Nephron progenitor cell (in vitro differentiated cells): ENCODE measurements at regions not wholly inside any gene's neighbourhood (a gene's known extent, or its start where the extent isn't known, plus 50 kb on each side); places are given as distances from the start of the nearest gene placed in this dataset.

ENCODE experiments used
- DNase-seq: peaks from one replicate; pipeline ENCODE4 v3.0.0; 2021
- H3K27ac Mint-ChIP-seq: 2 replicates; pipeline ENCODE4 v1.8.0; 2021; ENCODE audit warnings: mild to moderate bottlenecking, moderate library complexity, mixed read lengths
- H3K27me3 Mint-ChIP-seq: 2 replicates; pipeline ENCODE4 v1.8.0; 2021; ENCODE audit warnings: mild to moderate bottlenecking, low read depth, mixed read lengths; ENCODE audit not compliant: poor library complexity
- H3K36me3 Mint-ChIP-seq: 2 replicates; pipeline ENCODE4 v1.8.0; 2021; ENCODE audit warnings: low read depth, mixed read lengths
- H3K4me1 Mint-ChIP-seq: 2 replicates; pipeline ENCODE4 v1.8.0; 2021; ENCODE audit warnings: mixed read lengths
- H3K4me3 Mint-ChIP-seq: 2 replicates; pipeline ENCODE4 v1.8.0; 2021; ENCODE audit warnings: mild to moderate bottlenecking, moderate library complexity, mixed read lengths
- H3K9me3 Mint-ChIP-seq: 2 replicates; pipeline ENCODE4 v1.8.0; 2021; ENCODE audit warnings: mild to moderate bottlenecking, moderate library complexity, mixed read lengths
- TF ChIP-seq, protein P1 (sequence below): fragments of 200-600 bp; sonication (generic); IDR thresholded peaks from 2 replicates; pipeline ENCODE4 v1.5.0; 2021; ENCODE audit warnings: antibody characterized with exemption

DNA sequence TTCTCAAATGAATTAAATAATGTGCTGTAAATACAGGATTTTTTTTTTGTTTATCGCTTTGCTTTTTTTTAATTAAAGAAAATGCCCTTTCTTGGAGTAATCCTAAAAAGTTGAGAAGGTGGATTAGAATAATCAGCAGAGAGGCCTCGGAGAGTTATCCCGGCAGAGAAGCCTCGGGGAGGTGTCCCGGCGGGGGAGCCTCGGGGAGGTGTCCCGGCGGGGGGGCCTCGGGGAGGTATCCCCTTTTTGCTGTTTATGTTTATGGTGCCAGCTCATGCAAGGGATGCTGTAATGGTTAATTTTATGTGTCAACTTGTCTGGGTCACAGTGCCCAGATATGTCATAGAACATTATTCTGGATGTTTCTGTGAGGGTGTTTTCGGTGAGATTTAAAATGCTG lies 263.0 kb upstream of the TRIB2 start:
- DNase-seq: no peak
- Mint-ChIP-seq H3K27ac (no peak overlapping the region), H3K4me1 (peaks cover 8% of the 10 kb centered on the region), H3K27me3 (peaks cover 6% of the 10 kb centered on the region), H3K9me3 (no peaks in the 10 kb centered on the region), H3K4me3 (no peak overlapping the region), H3K36me3 (no peaks in the 10 kb centered on the region)
- TF ChIP-seq, protein P1, sequence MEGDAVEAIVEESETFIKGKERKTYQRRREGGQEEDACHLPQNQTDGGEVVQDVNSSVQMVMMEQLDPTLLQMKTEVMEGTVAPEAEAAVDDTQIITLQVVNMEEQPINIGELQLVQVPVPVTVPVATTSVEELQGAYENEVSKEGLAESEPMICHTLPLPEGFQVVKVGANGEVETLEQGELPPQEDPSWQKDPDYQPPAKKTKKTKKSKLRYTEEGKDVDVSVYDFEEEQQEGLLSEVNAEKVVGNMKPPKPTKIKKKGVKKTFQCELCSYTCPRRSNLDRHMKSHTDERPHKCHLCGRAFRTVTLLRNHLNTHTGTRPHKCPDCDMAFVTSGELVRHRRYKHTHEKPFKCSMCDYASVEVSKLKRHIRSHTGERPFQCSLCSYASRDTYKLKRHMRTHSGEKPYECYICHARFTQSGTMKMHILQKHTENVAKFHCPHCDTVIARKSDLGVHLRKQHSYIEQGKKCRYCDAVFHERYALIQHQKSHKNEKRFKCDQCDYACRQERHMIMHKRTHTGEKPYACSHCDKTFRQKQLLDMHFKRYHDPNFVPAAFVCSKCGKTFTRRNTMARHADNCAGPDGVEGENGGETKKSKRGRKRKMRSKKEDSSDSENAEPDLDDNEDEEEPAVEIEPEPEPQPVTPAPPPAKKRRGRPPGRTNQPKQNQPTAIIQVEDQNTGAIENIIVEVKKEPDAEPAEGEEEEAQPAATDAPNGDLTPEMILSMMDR: no peak

DNA sequence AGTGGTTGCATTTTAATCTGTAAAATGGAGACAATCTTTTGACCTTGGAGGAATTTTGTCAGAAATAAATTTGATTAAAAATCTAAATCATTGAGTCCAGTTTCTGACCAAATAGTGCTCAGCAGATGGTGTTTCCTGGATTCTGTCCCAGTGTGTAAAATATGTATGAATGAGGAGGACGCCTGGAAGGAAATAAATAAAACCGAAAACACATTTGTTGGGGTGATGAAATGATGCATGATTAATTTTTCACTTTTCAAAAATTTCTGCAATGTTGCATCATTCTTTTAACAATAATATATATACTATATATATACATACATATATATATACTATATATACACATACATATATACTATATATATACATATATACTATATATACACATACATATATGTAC lies 261.1 kb upstream of the TRIB2 start:
- no peaks in the 10 kb centered on the region for H3K9me3 Mint-ChIP-seq
- H3K27ac Mint-ChIP-seq: no peak overlapping the region
- H3K4me3 Mint-ChIP-seq: no peak overlapping the region
- TF ChIP-seq, protein P1: no peak
- H3K27me3 Mint-ChIP-seq: peaks cover 3% of the 10 kb centered on the region
- no peak for DNase-seq
- no peaks in the 10 kb centered on the region for H3K36me3 Mint-ChIP-seq
- H3K4me1 Mint-ChIP-seq: peaks cover 8% of the 10 kb centered on the region

DNA sequence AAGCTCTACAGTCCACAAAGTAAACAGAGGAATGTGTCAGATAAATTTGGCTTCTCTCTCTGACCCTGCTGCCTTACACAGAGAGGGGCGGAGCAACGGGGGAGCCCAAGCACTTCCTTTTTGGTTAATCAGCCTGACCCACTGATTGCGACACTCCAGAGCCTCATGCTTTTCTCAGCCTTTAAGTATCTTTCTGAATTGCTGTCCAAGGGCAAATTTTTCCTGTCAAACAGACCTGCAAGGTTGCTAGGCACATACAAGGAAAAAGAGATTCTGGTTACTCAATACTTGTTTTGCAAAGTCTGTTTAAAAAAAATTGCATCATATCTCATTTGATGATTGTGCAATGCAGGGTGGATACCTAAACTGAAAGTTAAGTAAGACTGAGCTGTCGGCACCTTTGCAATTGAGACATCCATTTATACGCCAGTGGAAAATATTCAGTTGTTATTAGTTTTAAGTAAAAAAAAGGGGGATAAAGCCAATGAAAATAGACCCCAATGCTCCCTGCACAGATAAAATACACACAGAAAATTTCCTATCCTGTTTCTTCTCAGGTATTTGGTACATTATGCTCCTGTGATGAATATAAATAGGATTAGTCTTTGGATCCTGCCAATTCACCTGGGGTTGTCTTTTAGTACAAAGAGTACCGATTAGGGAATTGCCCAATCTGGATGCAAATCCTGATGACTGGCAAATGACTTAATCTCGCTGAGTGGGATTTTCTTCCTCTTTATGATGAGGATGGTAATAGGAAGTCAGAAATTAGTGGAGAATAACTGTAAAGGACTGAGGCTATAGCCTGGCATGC lies 260.2 kb upstream of the TRIB2 start:
- Mint-ChIP-seq H3K4me1 (peaks cover 8% of the 10 kb centered on the region), H3K36me3 (peaks cover 5% of the 10 kb centered on the region)

DNA sequence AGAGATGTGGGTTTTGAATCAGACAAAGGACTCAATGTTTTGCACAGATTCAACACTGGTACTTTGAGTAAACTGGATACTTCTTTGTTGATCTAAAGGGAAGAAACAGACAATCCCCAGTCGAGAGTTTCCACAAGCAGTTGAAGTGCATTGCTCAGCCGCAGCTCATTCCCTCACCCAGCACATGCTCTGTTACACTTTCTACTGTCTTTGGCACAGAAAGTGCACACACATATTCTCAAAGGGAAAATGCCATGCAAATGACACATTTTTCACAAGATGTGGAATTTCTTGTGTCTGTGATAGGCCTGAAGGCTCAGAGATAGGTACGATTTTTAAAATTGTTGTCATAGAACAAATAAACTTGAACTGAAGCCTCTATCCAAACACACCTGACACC lies 258.9 kb upstream of the TRIB2 start:
- DNase-seq: no peak
- peaks cover 13% of the 10 kb centered on the region for H3K9me3 Mint-ChIP-seq
- H3K27me3 Mint-ChIP-seq: peaks cover 3% of the 10 kb centered on the region
- TF ChIP-seq, protein P1: no peak
- peaks cover 8% of the 10 kb centered on the region for H3K4me1 Mint-ChIP-seq
- peaks cover 5% of the 10 kb centered on the region for H3K36me3 Mint-ChIP-seq
- no peak overlapping the region for H3K4me3 Mint-ChIP-seq
- H3K27ac Mint-ChIP-seq: no peak overlapping the region

More for the DNA sequence above, 260.2 kb upstream of the TRIB2 start:
- Mint-ChIP-seq H3K4me3 (no peak overlapping the region), H3K27me3 (peaks cover 3% of the 10 kb centered on the region), H3K27ac (no peak overlapping the region), H3K9me3 (peaks cover 8% of the 10 kb centered on the region)
- TF ChIP-seq, protein P1: no peak
- DNase-seq: no peak

DNA sequence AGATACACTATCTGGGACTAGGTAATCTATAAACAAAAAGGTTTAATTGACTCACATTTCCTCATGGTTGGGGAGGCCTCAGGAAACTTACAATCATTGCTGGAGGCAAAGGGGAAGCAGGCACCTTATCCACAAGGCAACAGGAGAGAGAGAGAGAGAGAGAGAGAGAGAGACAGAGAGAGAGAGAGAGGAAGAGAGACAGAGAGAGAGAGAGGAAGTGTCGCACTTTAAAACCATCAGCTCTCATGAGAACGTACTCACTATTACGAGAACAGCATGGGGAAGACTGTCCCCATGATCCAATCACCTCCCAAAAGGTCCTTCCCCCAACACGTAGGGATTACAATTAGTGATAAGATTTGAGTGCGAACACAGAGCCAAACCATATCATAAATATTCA lies 253.5 kb upstream of the TRIB2 start:
- no peak overlapping the region for H3K4me3 Mint-ChIP-seq
- H3K27ac Mint-ChIP-seq: no peak overlapping the region
- peaks cover 7% of the 10 kb centered on the region for H3K27me3 Mint-ChIP-seq

More for the DNA sequence above, 253.5 kb upstream of the TRIB2 start:
- TF ChIP-seq, protein P1: no peak
- Mint-ChIP-seq H3K4me1 (no peaks in the 10 kb centered on the region), H3K9me3 (peaks cover 13% of the 10 kb centered on the region), H3K36me3 (peaks cover 5% of the 10 kb centered on the region)
- no peak for DNase-seq
